CD4-positive, alpha-beta T cell treated with Interleukin-2 at 100 ng/mL for 4 hours (primary cell): ENCODE measurements at regions not wholly inside any gene's neighbourhood (a gene's known extent, or its start where the extent isn't known, plus 50 kb on each side); places are given as distances from the start of the nearest gene placed in this dataset.

ENCODE experiments used
- DNase-seq: peaks from one replicate; pipeline ENCODE4 v3.0.0-alpha.2; 2020; ENCODE audit warnings: low spot score

GRCh38 chr18:77658751-77659448, 409.3 kb downstream of the GALR1 start:
- DNase-seq: no peak

DNA sequence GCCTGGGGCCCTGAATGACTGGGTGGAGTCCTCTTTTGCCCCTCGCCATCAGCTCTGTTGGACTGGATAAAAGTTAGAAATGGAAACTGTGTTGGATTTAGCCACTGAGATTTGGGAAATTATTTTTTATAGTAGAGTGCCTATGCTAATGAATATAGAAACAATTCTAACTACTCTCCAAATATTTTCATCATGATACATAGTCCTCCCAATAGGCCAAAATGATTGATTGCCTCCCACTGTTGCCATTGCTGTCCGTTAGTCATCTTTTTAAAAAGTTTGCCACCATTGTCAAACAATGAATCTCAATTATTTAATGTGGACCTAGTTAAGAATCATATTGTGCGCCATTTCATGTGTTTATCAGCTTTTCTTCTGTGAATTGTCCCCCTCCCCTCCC, 417.0 kb downstream of the GALR1 start:
- DNase-seq: no peak

- DNase-seq: no peak
Observed at GRCh38 chr18:77668219-77668618, 418.6 kb downstream of the GALR1 start.

DNA sequence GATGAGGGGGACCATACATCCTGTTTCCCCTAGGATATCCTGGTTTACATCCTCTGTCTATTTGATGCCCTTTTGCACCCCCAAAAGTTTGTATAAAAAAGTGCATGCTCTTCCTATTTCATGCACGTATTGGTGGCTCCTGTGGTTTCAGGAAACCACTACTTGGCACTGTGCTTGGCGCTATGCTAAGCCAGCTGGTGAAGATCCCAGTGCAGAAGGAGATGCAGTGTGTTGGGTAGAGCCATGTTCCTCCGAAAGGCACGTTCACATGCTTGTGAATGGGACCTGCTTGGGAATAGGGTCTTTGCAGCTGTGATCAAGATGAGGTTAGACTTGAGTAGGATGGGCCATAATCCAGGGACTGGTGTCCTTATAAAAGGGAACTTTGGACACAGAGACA, 419.7 kb downstream of the GALR1 start:
- DNase-seq: no peak

GRCh38 chr18:77671456-77672167, 422.0 kb downstream of the GALR1 start:
- DNase-seq: no peak

DNA sequence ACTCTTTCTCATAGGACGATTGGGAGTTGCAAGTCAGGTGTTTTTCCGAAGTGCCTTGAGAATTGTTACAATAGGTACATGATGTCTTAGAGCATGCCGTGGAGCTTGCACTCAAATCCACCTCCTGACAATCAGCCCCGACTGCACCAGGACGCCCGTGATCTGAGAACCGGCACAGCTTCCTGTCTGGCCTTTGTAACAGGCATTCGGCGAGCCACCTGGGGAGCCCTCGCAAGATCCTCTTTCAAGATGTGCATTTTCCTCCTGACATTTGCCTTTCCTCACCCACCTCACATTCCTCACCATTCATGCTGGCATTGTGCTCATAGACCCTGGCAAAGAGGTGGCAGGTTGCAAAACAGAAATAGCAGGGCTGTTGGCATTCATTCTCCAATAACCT, 427.3 kb downstream of the GALR1 start:
- no peak for DNase-seq

GRCh38 chr18:77677536-77677935, 427.9 kb downstream of the GALR1 start:
- DNase-seq: no peak

DNA sequence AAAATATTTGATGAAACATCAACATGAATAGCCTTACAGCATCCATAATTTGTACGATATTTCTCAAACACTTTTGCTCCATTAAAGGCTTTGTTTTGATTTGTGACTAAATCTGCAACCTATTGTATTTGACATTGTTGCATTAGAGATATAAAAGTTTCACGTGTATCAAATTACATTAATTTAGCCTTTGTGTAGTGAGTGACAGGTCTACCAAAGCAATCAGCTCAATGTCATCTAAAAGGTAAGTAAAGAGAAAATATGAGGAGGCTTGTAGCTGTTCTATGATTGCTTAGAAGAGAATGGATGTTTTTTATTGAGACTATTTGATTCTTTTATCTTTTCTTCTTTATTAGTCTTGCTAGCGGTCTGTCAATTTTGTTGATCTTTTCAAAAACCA, 430.2 kb downstream of the GALR1 start:
- no peak for DNase-seq

GRCh38 chr18:77700051-77700450, 450.4 kb downstream of the GALR1 start:
- DNase-seq: no peak

DNA sequence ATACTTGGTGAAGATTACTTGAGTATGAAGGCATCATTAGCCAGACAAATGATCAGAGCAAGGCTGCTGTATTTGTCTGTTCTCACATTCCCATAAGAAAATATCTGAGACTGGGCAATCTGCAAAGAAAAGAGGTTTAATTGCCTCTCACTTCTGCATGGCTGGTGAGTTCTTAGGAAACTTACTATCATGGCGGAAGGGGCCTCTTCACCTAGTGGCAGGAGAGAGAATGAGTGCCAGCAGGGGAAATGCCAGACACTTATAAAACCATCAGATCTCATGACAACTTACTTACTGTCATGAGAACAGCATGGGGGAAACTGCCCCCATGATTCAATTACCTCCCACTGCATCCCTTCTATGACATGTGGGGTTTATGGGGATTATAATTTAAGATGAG, 452.3 kb downstream of the GALR1 start:
- no peak for DNase-seq

DNA sequence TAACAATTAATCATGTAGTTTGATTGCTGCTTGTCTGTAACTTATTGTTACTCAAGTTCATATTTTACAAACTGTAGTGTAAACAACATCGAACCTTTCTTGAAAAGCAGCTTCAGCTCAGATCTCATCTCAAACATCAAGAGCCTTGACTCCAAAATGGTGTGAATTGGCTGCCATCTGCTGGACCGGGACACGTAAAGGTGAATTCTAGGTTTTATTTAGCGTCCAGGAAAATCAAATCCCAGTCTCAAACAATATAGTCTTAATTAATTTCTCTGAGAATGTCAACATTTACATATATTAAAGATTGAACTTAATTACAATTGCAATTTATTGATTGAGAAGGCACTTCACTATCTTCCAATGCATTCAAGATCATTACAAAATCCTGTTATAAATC, 453.0 kb downstream of the GALR1 start:
- peak; percentile 12 for DNase-seq

GRCh38 chr18:77705301-77705700, 455.7 kb downstream of the GALR1 start:
- no peak for DNase-seq

GRCh38 chr18:77708826-77709506, 459.3 kb downstream of the GALR1 start:
- DNase-seq: no peak

DNA sequence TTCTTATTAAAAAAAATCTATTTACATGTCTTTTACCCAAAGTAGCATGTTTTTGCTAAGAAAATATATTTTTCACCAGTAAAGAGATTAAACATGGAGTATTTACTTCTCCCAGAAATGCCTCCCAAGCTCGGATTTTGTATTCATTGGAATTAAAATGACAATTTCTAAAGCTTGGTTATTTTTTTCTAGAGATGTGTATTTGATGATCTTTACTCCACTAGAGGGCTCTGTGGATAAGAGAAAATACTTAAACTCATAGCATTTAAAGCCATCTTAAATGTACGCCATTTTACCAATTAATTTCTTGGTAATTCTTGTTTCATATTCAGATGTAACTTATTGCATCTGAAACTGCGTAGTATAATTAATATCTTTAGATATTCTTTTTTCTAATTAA, 461.4 kb downstream of the GALR1 start:
- DNase-seq: no peak

DNA sequence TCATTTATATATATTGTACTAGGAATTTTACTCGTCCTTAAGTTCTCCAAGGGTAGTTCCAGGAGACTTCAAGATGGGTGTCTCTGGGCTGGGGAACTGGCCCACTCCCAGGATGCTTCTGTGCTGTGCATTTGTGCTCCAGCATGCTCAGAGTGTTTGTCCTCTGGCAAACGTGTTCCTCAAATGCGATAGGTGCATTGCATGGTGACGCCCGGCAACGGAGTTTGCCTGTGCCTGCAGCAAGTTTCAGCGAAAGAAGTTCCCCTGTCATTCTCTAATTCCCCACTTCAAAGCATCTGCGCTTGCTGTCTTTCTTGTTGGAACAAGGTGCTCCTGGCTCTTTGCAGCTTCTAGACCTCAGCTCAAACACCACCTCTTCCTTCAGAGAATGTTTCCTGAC, 465.1 kb downstream of the GALR1 start:
- DNase-seq: no peak

GRCh38 chr18:77716282-77716681, 466.6 kb downstream of the GALR1 start:
- DNase-seq: no peak

- no peak for DNase-seq
Observed at GRCh38 chr18:77733292-77733903, 483.8 kb downstream of the GALR1 start.

GRCh38 chr18:77736842-77737241, 487.2 kb downstream of the GALR1 start:
- DNase-seq: no peak

- DNase-seq: no peak
Observed at GRCh38 chr18:77737405-77737804, 487.8 kb downstream of the GALR1 start.

DNA sequence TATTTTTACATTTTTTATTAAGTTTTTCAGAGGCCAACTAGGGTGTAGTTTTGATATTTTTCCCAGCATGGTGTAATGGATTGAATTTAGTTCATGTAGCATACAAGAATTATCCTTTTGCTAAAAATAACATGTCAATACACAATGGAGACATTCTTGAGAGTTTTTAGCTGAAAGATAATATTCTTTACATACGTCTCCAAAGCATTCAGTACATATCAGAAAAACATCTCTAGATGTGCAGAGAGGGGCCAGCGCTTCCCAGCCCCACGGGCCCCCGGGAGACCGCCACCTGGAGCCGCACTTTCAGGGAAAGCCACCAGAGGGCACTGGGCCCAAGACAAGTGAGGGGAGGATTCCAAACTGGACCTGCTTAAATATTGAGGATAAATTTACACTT, 499.4 kb downstream of the GALR1 start:
- no peak for DNase-seq

DNA sequence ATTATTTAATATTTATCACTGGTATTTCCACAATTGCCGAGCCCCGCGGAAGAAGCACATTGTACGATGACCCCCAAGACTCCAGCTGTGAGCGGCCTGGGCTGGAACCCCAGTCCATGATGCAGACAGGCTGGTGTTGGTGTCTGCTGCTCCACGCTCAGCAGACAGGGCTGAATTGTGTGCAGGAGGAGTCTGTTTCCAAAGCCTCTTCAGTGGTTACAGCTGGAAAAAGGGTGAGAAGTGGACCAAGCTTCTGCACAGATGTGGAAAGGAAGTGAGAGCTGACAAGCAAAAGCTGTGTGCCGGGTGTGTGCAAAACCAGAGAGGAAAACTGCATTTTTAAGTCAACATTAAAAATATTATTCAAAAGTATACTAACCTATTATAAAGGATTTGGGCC, 500.4 kb downstream of the GALR1 start:
- no peak for DNase-seq

- DNase-seq: no peak
Observed at GRCh38 chr18:77754475-77755044, 504.9 kb downstream of the GALR1 start.

DNA sequence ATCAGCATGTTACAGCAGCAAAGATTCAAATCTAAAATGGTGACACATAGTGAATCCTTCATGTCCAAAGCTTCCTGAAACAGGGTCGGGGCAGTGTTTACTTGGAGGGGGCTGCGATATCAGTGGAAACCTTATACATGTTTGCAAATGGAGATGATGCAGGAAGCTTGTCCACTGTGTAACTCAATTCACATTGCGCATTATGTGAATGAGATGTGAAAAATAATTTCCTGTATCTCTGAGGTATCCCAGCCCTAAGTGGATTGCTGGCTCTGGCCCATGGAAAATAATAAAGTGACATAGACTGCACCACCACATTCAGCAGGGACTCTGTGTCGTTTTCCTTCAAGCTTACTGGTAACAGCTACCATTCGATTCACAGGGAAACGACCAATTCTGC, 505.5 kb downstream of the GALR1 start:
- no peak for DNase-seq
